T-cell (primary cell): ENCODE measurements at regions not wholly inside any gene's neighbourhood (a gene's known extent, or its start where the extent isn't known, plus 50 kb on each side); places are given as distances from the start of the nearest gene placed in this dataset.

ENCODE experiments used
- ATAC-seq, 4 experiments: fragments of 200-7000 bp in 3 of 4; fragments of 150-1000 bp in 1 of 4; cut with Tn5 transposase; replicated peaks in 1 of 4; 1 replicate in 3 of 4; 2 replicates in 1 of 4; pipeline ENCODE4 v1.10.0; 2021; ENCODE audit warnings: moderate library complexity in 3 of 4, mild to moderate bottlenecking in 2 of 4, moderate number of reproducible peaks in 1 of 4
- CTCF ChIA-PET, 2 donors: fragments of 300-600 bp; sonication (Branson Sonifier 250); formaldehyde crosslinking; loops; one replicate each; lab custom pipeline; 2022; ENCODE audit warnings: antibody characterized with exemption in 2 of 2; lab: Charles Lee
- POLR2A ChIA-PET, 2 donors: fragments of 300-600 bp; sonication (Branson Sonifier 250); formaldehyde crosslinking; loops; one replicate each; lab custom pipeline; 2022; ENCODE audit warnings: antibody characterized with exemption in 2 of 2; lab: Charles Lee
- DNase-seq, 35 experiments: peaks; one replicate each; pipeline versions ENCODE4 v3.0.0 to v3.0.0-alpha.2; 2013 to 2023
- H3K27ac ChIP-seq: one replicate; pipeline ENCODE4 v1.5.1; 2013; ENCODE audit warnings: low read length
- H3K27me3 ChIP-seq, 2 experiments: replicated peaks in 1 of 2; 1 replicate in 1 of 2; 2 replicates in 1 of 2; pipeline versions ENCODE4 v1.6.1 to v1.7.0; 2013; ENCODE audit warnings: low read length in 1 of 2, mixed read lengths in 1 of 2; ENCODE audit not compliant: control insufficient read depth in 2 of 2, insufficient read depth in 2 of 2; ENCODE audit errors: extremely low read depth in 1 of 2
- H3K36me3 ChIP-seq, 2 donors: 1 replicate in 1 of 2; 2 replicates in 1 of 2; pipeline versions ENCODE4 v1.6.1 to v1.7.0; 2013; ENCODE audit warnings: low read length in 1 of 2; ENCODE audit not compliant: control insufficient read depth in 2 of 2, insufficient read depth in 1 of 2; ENCODE audit errors: extremely low read depth in 1 of 2
- H3K4me1 ChIP-seq, 2 experiments: 1 replicate in 1 of 2; 2 replicates in 1 of 2; pipeline versions ENCODE4 v1.6.1 to v1.7.0; 2013; ENCODE audit warnings: low read length in 2 of 2, mixed read lengths in 1 of 2; ENCODE audit not compliant: insufficient read depth in 2 of 2, control insufficient read depth in 1 of 2; ENCODE audit errors: extremely low read depth in 1 of 2
- H3K4me3 ChIP-seq, 2 donors: 1 replicate in 1 of 2; 2 replicates in 1 of 2; pipeline versions ENCODE4 v1.5.1 to v1.7.0; 2013; ENCODE audit warnings: mild to moderate bottlenecking in 2 of 2, low read length in 1 of 2, moderate library complexity in 1 of 2; ENCODE audit not compliant: control insufficient read depth in 1 of 2; ENCODE audit errors: extremely low read depth in 1 of 2
- H3K9me3 ChIP-seq: 2 replicates; pipeline ENCODE4 v1.7.0; 2013
- H3K27ac Mint-ChIP-seq, 2 donors: one replicate each; pipeline ENCODE4 v1.8.0; 2020 to 2021; ENCODE audit warnings: mild to moderate bottlenecking in 2 of 2, mixed read lengths in 2 of 2
- H3K27me3 Mint-ChIP-seq, 2 donors: one replicate each; pipeline ENCODE4 v1.8.0; 2021 to 2022; ENCODE audit warnings: mixed read lengths in 2 of 2
- H3K36me3 Mint-ChIP-seq: one replicate; pipeline ENCODE4 v1.8.0; 2021; ENCODE audit warnings: mixed read lengths
- H3K4me1 Mint-ChIP-seq, 3 donors: one replicate each; pipeline ENCODE4 v1.8.0; 2020 to 2022; ENCODE audit warnings: mixed read lengths in 3 of 3, mild to moderate bottlenecking in 1 of 3
- H3K4me3 Mint-ChIP-seq, 3 donors: one replicate each; pipeline ENCODE4 v1.8.0; 2020 to 2022; ENCODE audit warnings: mild to moderate bottlenecking in 3 of 3, mixed read lengths in 3 of 3, moderate library complexity in 3 of 3
- H3K9me3 Mint-ChIP-seq, 3 donors: one replicate each; pipeline ENCODE4 v1.8.0; 2020 to 2022; ENCODE audit warnings: mixed read lengths in 3 of 3
- WGBS: methylation state at CpG from one replicate; pipeline ENCODE4 v1.1.5; 2013; ENCODE audit warnings: missing lambda C conversion rate; ENCODE audit not compliant: insufficient coverage; 5-methylcytosine and 5-hydroxymethylcytosine counted together

- no peak for ATAC-seq
- ChIA-PET POLR2A (interaction anchor here in 1 of 2 donors (0.6 kb wide), 1 partner anchor 11 kb away, joined by 8 read pairs; no protein-coding TSS in a partner anchor), CTCF (no interaction called here)
- H3K4me3 Mint-ChIP-seq, result no peak overlapping the region
- Histone ChIP-seq H3K4me1 (peaks cover 3 to 5% of the 10 kb centered on the region in 2 experiments), H3K36me3 (no peaks in the 10 kb centered on the region), H3K4me3 (no peak overlapping the region), H3K9me3 (no peaks in the 10 kb centered on the region), H3K27ac (no peak overlapping the region), H3K27me3 (peaks cover 0 to 2% of the 10 kb centered on the region in 2 experiments)
- peaks cover 0 to 5% (median 3%) of the 10 kb centered on the region in 3 donors for H3K9me3 Mint-ChIP-seq
- H3K36me3 Mint-ChIP-seq, result peaks cover 2% of the 10 kb centered on the region
- H3K4me1 Mint-ChIP-seq, result peaks cover 10 to 18% (median 14%) of the 10 kb centered on the region in 3 donors
- no peak overlapping the region for H3K27ac Mint-ChIP-seq
- DNase-seq, result no peak
- H3K27me3 Mint-ChIP-seq, result peaks cover 0 to 2% of the 10 kb centered on the region in 2 donors
Observed at GRCh38 chr7:7109934-7110333, 72.4 kb upstream of the C1GALT1 start.

GRCh38 chr7:7110706-7111105 is 71.6 kb upstream of the C1GALT1 start:
- Histone ChIP-seq H3K9me3 (no peaks in the 10 kb centered on the region), H3K36me3 (no peaks in the 10 kb centered on the region), H3K27ac (no peak overlapping the region), H3K4me3 (no peak overlapping the region), H3K4me1 (peaks cover 0 to 2% of the 10 kb centered on the region in 2 experiments), H3K27me3 (peaks cover 0 to 2% of the 10 kb centered on the region in 2 experiments)
- CTCF ChIA-PET, result interaction anchor here in 1 of 2 donors (1.0 kb wide), 1 partner anchor 11 kb away, joined by 5 read pairs; no protein-coding TSS in a partner anchor
- Mint-ChIP-seq H3K27me3 (peaks cover 0 to 2% of the 10 kb centered on the region in 2 donors), H3K36me3 (peaks cover 2% of the 10 kb centered on the region), H3K9me3 (peaks cover 0 to 5% (median 3%) of the 10 kb centered on the region in 3 donors), H3K4me1 (peaks cover 2 to 12% (median 6%) of the 10 kb centered on the region in 3 donors), H3K27ac (no peak overlapping the region), H3K4me3 (no peak overlapping the region)
- no peak for ATAC-seq
- POLR2A ChIA-PET, result no interaction called here
- no peak for DNase-seq

- peaks cover 0 to 2% of the 10 kb centered on the region in 2 experiments for H3K27me3 ChIP-seq
- Mint-ChIP-seq H3K4me3 (no peak overlapping the region), H3K9me3 (peaks cover 0 to 5% (median 3%) of the 10 kb centered on the region in 3 donors), H3K27ac (no peak overlapping the region), H3K36me3 (peaks cover 2% of the 10 kb centered on the region), H3K27me3 (peaks cover 0 to 2% of the 10 kb centered on the region in 2 donors), H3K4me1 (peaks cover 0 to 5% (median 0%) of the 10 kb centered on the region in 3 donors)
- no peak overlapping the region for H3K27ac ChIP-seq
- CTCF ChIA-PET, result interaction anchor here (0.7 to 2.0 kb wide), 4 partner anchors 8 to 193 kb away, joined by 3 to 13 read pairs (median 6); no protein-coding TSS in a partner anchor
- H3K4me3 ChIP-seq, result no peak overlapping the region
- no peak for ATAC-seq
- H3K9me3 ChIP-seq, result no peaks in the 10 kb centered on the region
- POLR2A ChIA-PET, result interaction anchor here in 1 of 2 donors (0.6 kb wide), 1 partner anchor 723 kb away, joined by 6 read pairs; no protein-coding TSS in a partner anchor
- DNase-seq, result no peak
- no peaks in the 10 kb centered on the region for H3K36me3 ChIP-seq
- no peaks in the 10 kb centered on the region for H3K4me1 ChIP-seq
- WGBS, result no CpG with 5 or more reads among the region's 1 CpG
Observed at GRCh38 chr7:7112868-7113267, 69.5 kb upstream of the C1GALT1 start.

- no peak for DNase-seq
- WGBS, result 85% methylated on average over 2 of the region's 6 CpGs
- Histone ChIP-seq H3K4me3 (no peak overlapping the region), H3K27ac (no peak overlapping the region), H3K36me3 (no peaks in the 10 kb centered on the region), H3K9me3 (no peaks in the 10 kb centered on the region), H3K27me3 (peaks cover 0 to 2% of the 10 kb centered on the region in 2 experiments), H3K4me1 (no peaks in the 10 kb centered on the region)
- CTCF ChIA-PET, result no interaction called here
- Mint-ChIP-seq H3K27me3 (peaks cover 0 to 2% of the 10 kb centered on the region in 2 donors), H3K27ac (no peak overlapping the region), H3K36me3 (no peaks in the 10 kb centered on the region), H3K9me3 (no peaks in the 10 kb centered on the region), H3K4me1 (peaks cover 0 to 5% (median 0%) of the 10 kb centered on the region in 3 donors), H3K4me3 (no peak overlapping the region)
- no peak for ATAC-seq
- POLR2A ChIA-PET, result interaction anchor here in 1 of 2 donors (0.6 kb wide), 2 partner anchors 40 to 626 kb away, joined by 4 to 8 read pairs; no protein-coding TSS in a partner anchor
Observed at GRCh38 chr7:7114575-7115291, 67.6 kb upstream of the C1GALT1 start.

- H3K4me3 Mint-ChIP-seq, result no peak overlapping the region
- DNase-seq, result no peak
- no peak overlapping the region for H3K27ac Mint-ChIP-seq
- no peak overlapping the region for H3K27ac ChIP-seq
- peaks cover 0 to 2% of the 10 kb centered on the region in 2 experiments for H3K27me3 ChIP-seq
- H3K4me1 ChIP-seq, result no peaks in the 10 kb centered on the region
- no peaks in the 10 kb centered on the region for H3K36me3 Mint-ChIP-seq
- H3K36me3 ChIP-seq, result no peaks in the 10 kb centered on the region
- no peak overlapping the region for H3K4me3 ChIP-seq
- ChIA-PET CTCF (no interaction called here), POLR2A (no interaction called here)
- H3K27me3 Mint-ChIP-seq, result peaks cover 0 to under 1% of the 10 kb centered on the region in 2 donors
- H3K9me3 Mint-ChIP-seq, result no peaks in the 10 kb centered on the region
- no peaks in the 10 kb centered on the region for H3K9me3 ChIP-seq
- ATAC-seq, result no peak
- H3K4me1 Mint-ChIP-seq, result peaks cover 0 to 5% (median 0%) of the 10 kb centered on the region in 3 donors
- WGBS, result 83% methylated on average over 7 of the region's 10 CpGs
Observed at GRCh38 chr7:7117935-7118586, 64.3 kb upstream of the C1GALT1 start.

- Histone ChIP-seq H3K9me3 (no peaks in the 10 kb centered on the region), H3K27me3 (peaks cover 0 to 2% of the 10 kb centered on the region in 2 experiments), H3K27ac (no peak overlapping the region), H3K36me3 (no peaks in the 10 kb centered on the region), H3K4me3 (no peak overlapping the region), H3K4me1 (no peaks in the 10 kb centered on the region)
- no peaks in the 10 kb centered on the region for H3K9me3 Mint-ChIP-seq
- H3K4me1 Mint-ChIP-seq, result peaks cover 0 to 5% (median 0%) of the 10 kb centered on the region in 3 donors
- ChIA-PET POLR2A (no interaction called here), CTCF (no interaction called here)
- ATAC-seq (no peak), DNase-seq (no peak)
- H3K36me3 Mint-ChIP-seq, result no peaks in the 10 kb centered on the region
- H3K4me3 Mint-ChIP-seq, result no peak overlapping the region
- no peak overlapping the region for H3K27ac Mint-ChIP-seq
- H3K27me3 Mint-ChIP-seq, result peaks cover 0 to 1% of the 10 kb centered on the region in 2 donors
- no CpG with 5 or more reads among the region's 2 CpGs for WGBS
Observed at GRCh38 chr7:7118822-7119221, 63.5 kb upstream of the C1GALT1 start.
